ENCODE measurements at regions not wholly inside any gene's neighbourhood (a gene's known extent, or its start where the extent isn't known, plus 50 kb on each side); places are given as distances from the start of the nearest gene placed in this dataset.

GRCh38 chr13:73248711-73249580 is 190.1 kb downstream of the KLF5 start:
- H3K4me1 ChIP-seq (ENCODE audit: insufficient read depth, low read length, poor library complexity, severe bottlenecking): no peaks in the 10 kb centered on the region
- POLR2A ChIA-PET: interaction anchor here (0.7 kb wide), 1 partner anchor 53 kb away, joined by 4 read pairs; no protein-coding TSS in a partner anchor
- H3K27ac ChIP-seq (ENCODE audit: low read depth, low read length, poor library complexity, severe bottlenecking): no peak overlapping the region
- no peak overlapping the region for H2AFZ ChIP-seq (ENCODE audit: low read length)
- BruUV-seq (replicated peaks): no TSS peak
- TF ChIP-seq CTCF (conservative IDR thresholded peaks at IDR 0.05; ENCODE audit: low read length) (no peak), EZH2phosphoT487 (IDR thresholded peaks at IDR 0.05; ENCODE audit: borderline replicate concordance, low read depth, low read length) (no peak)
- H4K20me1 ChIP-seq (ENCODE audit: insufficient read depth, low read length): no peaks in the 10 kb centered on the region
- H3K79me2 ChIP-seq (ENCODE audit: insufficient read depth, low read depth, low read length): no peaks in the 10 kb centered on the region
- no peaks in the 10 kb centered on the region for H3K9me2 ChIP-seq (ENCODE audit: insufficient read depth, low read length)
- H3K36me3 ChIP-seq (ENCODE audit: insufficient read depth, low read length): no peaks in the 10 kb centered on the region
- DNase-seq (ENCODE audit: low spot score): no peak
- H3K4me2 ChIP-seq (ENCODE audit: low read length): no peak overlapping the region
- no peak overlapping the region for H3K4me3 ChIP-seq (ENCODE audit: low read depth, low read length, poor library complexity, severe bottlenecking)
- no peaks in the 10 kb centered on the region for H3K9me3 ChIP-seq (ENCODE audit: low read length)
- CTCF ChIA-PET (ENCODE audit: unreplicated experiment): no interaction called here
- intact Hi-C loops (cut with micrococcal nuclease; ENCODE audit: unreplicated experiment): no loop called here

- Histone ChIP-seq H3K9me3 (ENCODE audit: low read length) (no peaks in the 10 kb centered on the region), H3K27ac (ENCODE audit: low read depth, low read length, poor library complexity, severe bottlenecking) (no peak overlapping the region), H3K4me2 (ENCODE audit: low read length) (no peak overlapping the region), H3K4me1 (ENCODE audit: insufficient read depth, low read length, poor library complexity, severe bottlenecking) (no peaks in the 10 kb centered on the region), H3K36me3 (ENCODE audit: insufficient read depth, low read length) (no peaks in the 10 kb centered on the region), H2AFZ (ENCODE audit: low read length) (no peak overlapping the region), H3K9me2 (ENCODE audit: insufficient read depth, low read length) (no peaks in the 10 kb centered on the region), H3K4me3 (ENCODE audit: low read depth, low read length, poor library complexity, severe bottlenecking) (no peak overlapping the region), H3K79me2 (ENCODE audit: insufficient read depth, low read depth, low read length) (no peaks in the 10 kb centered on the region), H4K20me1 (ENCODE audit: insufficient read depth, low read length) (no peaks in the 10 kb centered on the region)
- no peak for DNase-seq (ENCODE audit: low spot score)
- intact Hi-C loops (cut with micrococcal nuclease; ENCODE audit: unreplicated experiment): no loop called here
- TF ChIP-seq EZH2phosphoT487 (IDR thresholded peaks at IDR 0.05; ENCODE audit: borderline replicate concordance, low read depth, low read length): no peak
- TF ChIP-seq CTCF (conservative IDR thresholded peaks at IDR 0.05; ENCODE audit: low read length): no peak
- ChIA-PET POLR2A (no interaction called here), CTCF (ENCODE audit: unreplicated experiment) (no interaction called here)
- BruUV-seq (replicated peaks): no TSS peak
Measured at GRCh38 chr13:73248154-73248553, 189.3 kb downstream of the KLF5 start.

- no peak for DNase-seq (ENCODE audit: low spot score)
- H4K20me1 ChIP-seq (ENCODE audit: insufficient read depth, low read length): no peaks in the 10 kb centered on the region
- ChIA-PET POLR2A (no interaction called here), CTCF (ENCODE audit: unreplicated experiment) (no interaction called here)
- no peaks in the 10 kb centered on the region for H3K36me3 ChIP-seq (ENCODE audit: insufficient read depth, low read length)
- no TSS peak for BruUV-seq (replicated peaks)
- no peaks in the 10 kb centered on the region for H3K9me3 ChIP-seq (ENCODE audit: low read length)
- no peak overlapping the region for H3K27ac ChIP-seq (ENCODE audit: low read depth, low read length, poor library complexity, severe bottlenecking)
- no peak overlapping the region for H3K4me3 ChIP-seq (ENCODE audit: low read depth, low read length, poor library complexity, severe bottlenecking)
- H3K79me2 ChIP-seq (ENCODE audit: insufficient read depth, low read depth, low read length): no peaks in the 10 kb centered on the region
- H3K4me1 ChIP-seq (ENCODE audit: insufficient read depth, low read length, poor library complexity, severe bottlenecking): no peaks in the 10 kb centered on the region
- no peaks in the 10 kb centered on the region for H3K9me2 ChIP-seq (ENCODE audit: insufficient read depth, low read length)
- no peak overlapping the region for H2AFZ ChIP-seq (ENCODE audit: low read length)
- intact Hi-C loops (cut with micrococcal nuclease; ENCODE audit: unreplicated experiment): no loop called here
- no peak overlapping the region for H3K4me2 ChIP-seq (ENCODE audit: low read length)
- no peak for TF ChIP-seq EZH2phosphoT487 (IDR thresholded peaks at IDR 0.05; ENCODE audit: borderline replicate concordance, low read depth, low read length)
- TF ChIP-seq CTCF (conservative IDR thresholded peaks at IDR 0.05; ENCODE audit: low read length): no peak
Measured at GRCh38 chr13:73245246-73245645, 186.4 kb downstream of the KLF5 start.
